ENCODE measurements at regions not wholly inside any gene's neighbourhood (a gene's known extent, or its start where the extent isn't known, plus 50 kb on each side); places are given as distances from the start of the nearest gene placed in this dataset.

- Mint-ChIP-seq H3K27me3 (ENCODE audit: insufficient read depth) (peaks cover 4% of the 10 kb centered on the region), H3K4me1 (ENCODE audit: low read depth) (peaks cover 43% of the 10 kb centered on the region)
- TF ChIP-seq, protein P1, sequence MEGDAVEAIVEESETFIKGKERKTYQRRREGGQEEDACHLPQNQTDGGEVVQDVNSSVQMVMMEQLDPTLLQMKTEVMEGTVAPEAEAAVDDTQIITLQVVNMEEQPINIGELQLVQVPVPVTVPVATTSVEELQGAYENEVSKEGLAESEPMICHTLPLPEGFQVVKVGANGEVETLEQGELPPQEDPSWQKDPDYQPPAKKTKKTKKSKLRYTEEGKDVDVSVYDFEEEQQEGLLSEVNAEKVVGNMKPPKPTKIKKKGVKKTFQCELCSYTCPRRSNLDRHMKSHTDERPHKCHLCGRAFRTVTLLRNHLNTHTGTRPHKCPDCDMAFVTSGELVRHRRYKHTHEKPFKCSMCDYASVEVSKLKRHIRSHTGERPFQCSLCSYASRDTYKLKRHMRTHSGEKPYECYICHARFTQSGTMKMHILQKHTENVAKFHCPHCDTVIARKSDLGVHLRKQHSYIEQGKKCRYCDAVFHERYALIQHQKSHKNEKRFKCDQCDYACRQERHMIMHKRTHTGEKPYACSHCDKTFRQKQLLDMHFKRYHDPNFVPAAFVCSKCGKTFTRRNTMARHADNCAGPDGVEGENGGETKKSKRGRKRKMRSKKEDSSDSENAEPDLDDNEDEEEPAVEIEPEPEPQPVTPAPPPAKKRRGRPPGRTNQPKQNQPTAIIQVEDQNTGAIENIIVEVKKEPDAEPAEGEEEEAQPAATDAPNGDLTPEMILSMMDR (IDR thresholded peaks at IDR 0.05): no peak
Observed at GRCh38 chr11:128181984-128182383, 405.4 kb downstream of the ETS1 start.

DNA sequence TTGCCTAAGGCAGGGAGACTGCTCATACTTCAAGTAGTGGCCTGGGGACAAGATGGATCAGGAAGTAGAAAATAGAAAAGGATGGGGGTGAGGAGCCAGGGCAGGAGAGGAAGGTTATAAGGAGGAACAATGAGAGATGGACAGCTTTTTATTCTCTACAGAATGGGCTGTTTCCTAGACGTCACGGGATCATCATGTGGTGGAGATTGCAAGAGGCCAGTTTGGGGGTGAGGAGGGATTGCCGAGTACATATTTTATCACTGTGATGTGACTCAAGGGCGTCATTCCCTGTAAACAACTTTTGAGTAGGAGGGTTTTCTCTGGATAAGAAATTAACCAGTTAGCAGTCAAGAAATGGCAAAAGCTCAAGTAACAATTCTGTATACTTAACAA, 406.3 kb downstream of the ETS1 start:
- peak overlapping the region; percentile 53 for H3K27ac Mint-ChIP-seq
- TF ChIP-seq, protein P1 (IDR thresholded peaks at IDR 0.05): no peak
- peaks cover 19% of the 10 kb centered on the region for H3K36me3 Mint-ChIP-seq (ENCODE audit: low read depth)
- H3K9me3 Mint-ChIP-seq: peaks cover 8% of the 10 kb centered on the region; the same call in 1 of the 2 replicates
- peaks cover 4% of the 10 kb centered on the region for H3K27me3 Mint-ChIP-seq (ENCODE audit: insufficient read depth)
- H3K4me3 Mint-ChIP-seq: no peak overlapping the region
- peaks cover 52% of the 10 kb centered on the region for H3K4me1 Mint-ChIP-seq (ENCODE audit: low read depth)
- DNase-seq: no peak

More at GRCh38 chr11:128181984-128182383, 405.4 kb downstream of the ETS1 start:
- H3K36me3 Mint-ChIP-seq (ENCODE audit: low read depth): peaks cover 22% of the 10 kb centered on the region
- no peak overlapping the region for H3K27ac Mint-ChIP-seq
- peaks cover 8% of the 10 kb centered on the region; the same call in 1 of the 2 replicates for H3K9me3 Mint-ChIP-seq
- no peak for DNase-seq
- H3K4me3 Mint-ChIP-seq: no peak overlapping the region

DNA sequence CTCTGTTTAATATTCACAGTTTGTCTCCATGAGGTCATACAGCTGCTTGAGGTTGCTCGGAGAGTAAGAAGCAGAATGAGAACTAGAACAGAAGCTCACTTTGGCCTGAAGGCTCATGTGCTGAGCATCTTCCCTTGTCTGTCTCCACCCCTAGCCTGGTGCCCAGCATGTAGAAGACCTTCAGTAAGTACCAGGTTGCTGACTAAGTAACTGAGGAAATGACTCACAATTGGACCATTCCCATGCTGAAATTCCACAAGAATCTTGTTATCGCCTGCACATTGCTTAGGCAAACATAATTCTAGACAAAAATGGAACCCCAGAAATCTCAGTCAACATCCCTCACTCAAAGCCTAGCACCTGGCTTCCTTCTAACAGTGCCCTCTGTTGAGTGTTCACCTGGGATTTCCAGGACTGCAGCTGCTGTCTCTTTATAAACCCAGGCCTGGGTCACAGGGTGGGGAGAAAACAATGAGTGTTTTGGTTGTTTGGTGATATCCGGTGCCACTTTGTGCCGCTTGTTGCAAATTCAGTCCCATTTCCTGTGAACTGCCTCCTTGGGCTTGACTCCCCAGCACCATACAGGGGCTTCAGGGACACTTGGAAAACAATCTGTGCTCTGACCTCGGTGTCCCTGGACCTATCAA, 406.8 kb downstream of the ETS1 start:
- peaks cover 53% of the 10 kb centered on the region for H3K4me1 Mint-ChIP-seq (ENCODE audit: low read depth)
- peak; percentile 85 for DNase-seq

GRCh38 chr11:128179512-128179911, 407.8 kb downstream of the ETS1 start:
- no peak overlapping the region for H3K4me3 Mint-ChIP-seq
- TF ChIP-seq, protein P1 (IDR thresholded peaks at IDR 0.05): no peak
- H3K36me3 Mint-ChIP-seq (ENCODE audit: low read depth): peaks cover 4% of the 10 kb centered on the region
- no peak for DNase-seq
- peaks cover 63% of the 10 kb centered on the region for H3K4me1 Mint-ChIP-seq (ENCODE audit: low read depth)
- H3K9me3 Mint-ChIP-seq: no peaks in the 10 kb centered on the region; the same call in 1 of the 2 replicates
- H3K27me3 Mint-ChIP-seq (ENCODE audit: insufficient read depth): peaks cover 4% of the 10 kb centered on the region
- H3K27ac Mint-ChIP-seq: no peak overlapping the region

More for the DNA sequence above, 406.8 kb downstream of the ETS1 start:
- Mint-ChIP-seq H3K27me3 (ENCODE audit: insufficient read depth) (peaks cover 4% of the 10 kb centered on the region), H3K4me3 (peak overlapping the region; percentile 2; the same call in 1 of the 2 replicates), H3K27ac (peak overlapping the region; percentile 53), H3K9me3 (peaks cover 7% of the 10 kb centered on the region; the same call in 1 of the 2 replicates), H3K36me3 (ENCODE audit: low read depth) (peaks cover 14% of the 10 kb centered on the region)
- TF ChIP-seq, protein P1 (IDR thresholded peaks at IDR 0.05): peak; percentile 15; the same call in 1 of the 2 replicates

- no peaks in the 10 kb centered on the region for H3K9me3 Mint-ChIP-seq
- no peak overlapping the region for H3K27ac Mint-ChIP-seq
- H3K27me3 Mint-ChIP-seq (ENCODE audit: insufficient read depth): peaks cover 4% of the 10 kb centered on the region
- TF ChIP-seq, protein P1 (IDR thresholded peaks at IDR 0.05): no peak
- DNase-seq: no peak
- no peak overlapping the region for H3K4me3 Mint-ChIP-seq
- H3K4me1 Mint-ChIP-seq (ENCODE audit: low read depth): peaks cover 68% of the 10 kb centered on the region
- no peaks in the 10 kb centered on the region; the same call in 1 of the 2 replicates for H3K36me3 Mint-ChIP-seq (ENCODE audit: low read depth)
Observed at GRCh38 chr11:128179039-128179438, 408.3 kb downstream of the ETS1 start.
